MG63 (cell line): ENCODE measurements at regions not wholly inside any gene's neighbourhood (a gene's known extent, or its start where the extent isn't known, plus 50 kb on each side); places are given as distances from the start of the nearest gene placed in this dataset.

ENCODE experiments used
- DNase-seq: peaks from one replicate; pipeline ENCODE4 v3.0.0-alpha.2; 2020
- H3K27me3 ChIP-seq: fragments of 250-450 bp; sonication (Bioruptor Pico); 2 replicates; pipeline ENCODE4 v1.5.1; 2020; ENCODE audit warnings: mild to moderate bottlenecking, moderate library complexity
- H3K36me3 ChIP-seq: fragments of 250-450 bp; sonication (Bioruptor Pico); 2 replicates; pipeline ENCODE4 v1.5.1; 2020; ENCODE audit warnings: mild to moderate bottlenecking, moderate library complexity
- H3K4me3 ChIP-seq: fragments of 250-450 bp; sonication (Bioruptor Pico); 2 replicates; pipeline ENCODE4 v1.5.1; 2020; ENCODE audit warnings: mild to moderate bottlenecking, moderate library complexity
- H3K9me3 ChIP-seq: fragments of 250-450 bp; sonication (Bioruptor Pico); 2 replicates; pipeline ENCODE4 v1.5.1; 2020; ENCODE audit warnings: mild to moderate bottlenecking, moderate library complexity

- no peak for DNase-seq
- Histone ChIP-seq H3K36me3 (no peaks in the 10 kb centered on the region), H3K27me3 (no peaks in the 10 kb centered on the region), H3K4me3 (no peak overlapping the region), H3K9me3 (no peaks in the 10 kb centered on the region)
Measured at GRCh38 chr22:49491221-49491635, 336.4 kb downstream of the BRD1 start.

DNA sequence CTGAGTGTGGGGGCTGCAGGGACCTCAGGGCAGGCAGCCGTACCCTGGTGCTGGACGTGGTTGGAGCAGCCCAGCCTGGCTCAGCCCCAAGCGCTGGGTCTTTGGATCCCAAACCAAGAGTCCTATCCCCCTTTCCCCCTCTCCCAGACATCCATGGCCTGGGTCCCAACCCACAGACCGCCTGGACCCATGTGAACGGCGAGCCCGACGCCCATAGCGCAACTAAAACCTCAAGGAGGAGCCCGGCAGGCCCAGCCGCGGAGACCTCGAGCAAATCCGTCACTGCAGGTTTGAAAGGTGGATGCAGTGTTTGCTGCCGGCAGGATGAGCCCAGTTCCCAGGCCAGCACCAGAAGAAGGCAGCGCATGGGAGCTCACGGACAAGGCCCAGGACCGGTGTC lies 337.0 kb downstream of the BRD1 start:
- Histone ChIP-seq H3K36me3 (no peaks in the 10 kb centered on the region), H3K4me3 (no peak overlapping the region), H3K9me3 (no peaks in the 10 kb centered on the region), H3K27me3 (no peaks in the 10 kb centered on the region)
- DNase-seq, result no peak

GRCh38 chr22:49489821-49490220 lies 337.9 kb downstream of the BRD1 start:
- Histone ChIP-seq H3K36me3 (no peaks in the 10 kb centered on the region), H3K4me3 (no peak overlapping the region), H3K9me3 (no peaks in the 10 kb centered on the region)

DNA sequence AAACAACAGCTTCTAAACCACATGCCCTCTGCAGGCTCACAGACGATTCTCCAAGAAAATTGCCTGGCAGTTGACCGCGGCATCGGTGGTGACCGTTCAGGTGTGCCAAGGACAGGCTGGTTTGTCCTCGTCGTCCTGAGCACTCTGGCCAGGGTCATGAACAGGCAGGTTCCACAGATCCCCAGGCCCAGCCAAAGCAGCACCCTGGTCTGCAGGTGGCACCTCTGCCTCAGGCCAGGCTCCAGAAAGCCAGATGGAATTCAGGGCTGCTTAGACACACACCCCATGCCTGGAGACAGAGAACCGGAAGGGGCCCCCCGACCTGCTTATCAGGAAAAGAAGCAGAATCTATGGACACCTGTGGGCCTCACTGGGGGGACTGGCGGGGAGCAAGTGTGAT lies 338.7 kb downstream of the BRD1 start:
- Histone ChIP-seq H3K27me3 (no peaks in the 10 kb centered on the region; the same call in 1 of the 2 replicates), H3K9me3 (no peaks in the 10 kb centered on the region), H3K4me3 (no peak overlapping the region), H3K36me3 (no peaks in the 10 kb centered on the region)
- DNase-seq, result no peak

More at GRCh38 chr22:49489821-49490220, 337.9 kb downstream of the BRD1 start:
- DNase-seq, result no peak
- no peaks in the 10 kb centered on the region for H3K27me3 ChIP-seq

- peaks cover 4% of the 10 kb centered on the region for H3K27me3 ChIP-seq
- H3K9me3 ChIP-seq, result no peaks in the 10 kb centered on the region
- no peak overlapping the region for H3K4me3 ChIP-seq
- H3K36me3 ChIP-seq, result no peaks in the 10 kb centered on the region
- DNase-seq, result no peak
Measured at GRCh38 chr22:49487950-49488349, 339.7 kb downstream of the BRD1 start.

- Histone ChIP-seq H3K27me3 (peaks cover 21% of the 10 kb centered on the region), H3K36me3 (no peaks in the 10 kb centered on the region), H3K4me3 (no peak overlapping the region), H3K9me3 (no peaks in the 10 kb centered on the region)
- DNase-seq, result no peak
Measured at GRCh38 chr22:49486225-49486624, 341.4 kb downstream of the BRD1 start.

DNA sequence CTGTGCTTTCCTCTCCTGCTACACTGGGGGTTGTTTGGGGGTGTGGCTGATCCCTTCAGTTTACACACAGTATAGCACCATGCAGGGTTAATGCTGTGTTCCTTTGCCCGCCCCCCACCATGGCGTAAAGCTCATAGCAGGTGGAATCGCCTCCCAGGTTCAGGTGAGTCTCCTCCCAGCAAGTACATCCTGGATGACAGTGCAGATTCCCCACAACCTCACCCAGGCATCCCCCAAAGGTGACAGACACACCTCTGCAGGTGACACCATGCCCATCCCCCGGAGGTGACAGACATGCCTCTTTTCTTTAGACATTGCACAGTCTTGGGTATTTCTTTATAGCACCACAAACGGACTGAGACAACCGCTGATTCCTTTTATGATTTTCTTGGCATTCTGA lies 343.7 kb downstream of the BRD1 start:
- no peaks in the 10 kb centered on the region for H3K9me3 ChIP-seq
- no peak for DNase-seq
- no peaks in the 10 kb centered on the region for H3K36me3 ChIP-seq
- no peak overlapping the region for H3K4me3 ChIP-seq
- peaks cover 30% of the 10 kb centered on the region for H3K27me3 ChIP-seq

DNA sequence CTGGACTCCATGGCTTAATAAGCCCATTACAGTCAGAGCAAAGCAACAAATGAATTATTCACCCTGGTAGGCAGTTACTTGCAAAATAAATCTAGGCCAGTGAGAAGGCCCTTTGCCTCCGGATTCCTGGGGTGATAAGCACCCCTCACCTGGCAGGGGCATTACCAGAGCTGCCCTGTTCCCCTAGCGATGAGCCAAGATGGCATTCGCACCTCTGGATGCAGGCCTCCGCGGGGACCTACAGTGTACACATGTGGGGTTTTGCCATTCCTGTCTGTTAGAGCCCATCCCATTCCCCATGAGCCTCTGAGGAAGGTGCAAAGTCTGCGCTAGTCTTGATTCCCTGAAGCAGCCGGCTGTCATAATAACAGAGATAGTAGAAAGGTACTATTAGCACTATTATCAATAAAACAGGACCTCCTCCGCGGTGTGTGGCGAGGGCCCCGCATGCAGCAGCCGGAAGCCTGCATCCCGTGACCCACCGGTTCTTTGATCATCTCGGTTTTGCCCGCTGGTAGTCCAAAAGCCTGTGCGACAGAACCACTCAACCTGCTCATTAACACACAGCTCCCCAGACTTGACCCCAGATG lies 344.3 kb downstream of the BRD1 start:
- Histone ChIP-seq H3K36me3 (no peaks in the 10 kb centered on the region), H3K9me3 (no peaks in the 10 kb centered on the region)
- no peak for DNase-seq

DNA sequence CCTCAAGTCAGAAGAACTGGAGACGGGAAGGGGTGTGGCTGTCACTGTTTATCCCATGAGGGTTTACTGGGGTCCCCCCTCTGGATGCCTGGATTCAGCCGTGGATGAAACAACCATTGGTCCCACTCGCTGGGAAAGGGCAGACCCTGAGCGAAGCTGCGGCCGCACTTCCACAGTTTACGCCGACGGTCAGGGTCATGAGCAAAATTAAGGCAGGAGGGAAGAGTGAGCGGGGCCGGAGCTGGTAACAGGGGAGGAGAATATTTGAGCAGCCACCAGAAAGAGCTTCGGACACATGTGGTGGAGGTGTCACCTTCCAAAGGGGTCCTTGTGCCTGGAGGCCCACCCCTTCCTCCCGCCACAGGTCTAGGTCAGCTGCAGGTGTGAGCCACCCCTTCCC lies 344.9 kb downstream of the BRD1 start:
- Histone ChIP-seq H3K9me3 (no peaks in the 10 kb centered on the region), H3K4me3 (no peak overlapping the region), H3K36me3 (no peaks in the 10 kb centered on the region), H3K27me3 (peaks cover 30% of the 10 kb centered on the region)
- DNase-seq, result no peak

More for the DNA sequence above, 344.3 kb downstream of the BRD1 start:
- no peak overlapping the region for H3K4me3 ChIP-seq
- H3K27me3 ChIP-seq, result peaks cover 30% of the 10 kb centered on the region

DNA sequence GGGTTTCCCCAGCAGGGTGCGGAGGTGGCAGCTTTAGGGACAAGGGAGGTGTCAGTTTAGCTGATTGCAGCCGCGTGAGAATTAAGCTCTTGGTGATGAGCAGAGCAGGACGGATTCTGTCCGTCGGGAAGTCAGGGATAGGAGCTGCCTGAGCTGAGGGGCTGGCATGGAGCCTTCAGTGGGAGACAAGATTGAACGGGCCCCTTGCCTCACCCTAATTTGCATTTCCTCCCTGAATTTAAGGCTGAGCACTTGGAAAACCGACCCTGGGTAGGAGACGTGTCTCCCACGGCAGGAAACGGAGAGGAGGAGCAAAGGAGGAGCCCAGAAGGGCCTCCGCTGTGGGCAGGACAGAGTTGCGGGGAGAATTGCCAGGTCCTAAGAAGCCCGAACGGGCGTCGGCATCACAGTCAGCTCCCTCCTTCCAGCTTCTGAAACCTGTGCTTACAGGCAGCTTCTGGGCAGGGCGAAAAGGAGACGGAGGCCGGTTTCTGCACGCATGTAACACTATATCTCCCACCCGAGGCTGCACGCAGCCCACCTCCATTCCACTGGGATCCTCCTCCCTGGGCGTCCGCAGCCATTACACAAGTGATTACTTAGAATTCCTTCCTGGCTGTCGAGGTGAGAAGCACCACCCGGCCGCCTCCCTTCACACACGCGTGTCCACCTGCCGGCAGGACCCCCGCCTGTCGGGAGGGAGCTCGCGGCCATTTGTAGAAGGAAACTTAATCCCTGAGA lies 345.8 kb downstream of the BRD1 start:
- Histone ChIP-seq H3K9me3 (no peaks in the 10 kb centered on the region), H3K27me3 (peaks cover 30% of the 10 kb centered on the region), H3K36me3 (no peaks in the 10 kb centered on the region), H3K4me3 (no peak overlapping the region)
- no peak for DNase-seq

- H3K36me3 ChIP-seq, result no peaks in the 10 kb centered on the region
- DNase-seq, result no peak
- H3K27me3 ChIP-seq, result peaks cover 30% of the 10 kb centered on the region
- no peaks in the 10 kb centered on the region for H3K9me3 ChIP-seq
- H3K4me3 ChIP-seq, result no peak overlapping the region
Measured at GRCh38 chr22:49480896-49481658, 346.6 kb downstream of the BRD1 start.

- H3K4me3 ChIP-seq, result no peak overlapping the region
- DNase-seq, result no peak
- H3K27me3 ChIP-seq, result peaks cover 35% of the 10 kb centered on the region
- H3K36me3 ChIP-seq, result no peaks in the 10 kb centered on the region
- H3K9me3 ChIP-seq, result no peaks in the 10 kb centered on the region
Measured at GRCh38 chr22:49480331-49480730, 347.3 kb downstream of the BRD1 start.

GRCh38 chr22:49479566-49479965 lies 348.1 kb downstream of the BRD1 start:
- Histone ChIP-seq H3K27me3 (peaks cover 43% of the 10 kb centered on the region), H3K4me3 (no peak overlapping the region), H3K9me3 (no peaks in the 10 kb centered on the region), H3K36me3 (no peaks in the 10 kb centered on the region)
- no peak for DNase-seq

DNA sequence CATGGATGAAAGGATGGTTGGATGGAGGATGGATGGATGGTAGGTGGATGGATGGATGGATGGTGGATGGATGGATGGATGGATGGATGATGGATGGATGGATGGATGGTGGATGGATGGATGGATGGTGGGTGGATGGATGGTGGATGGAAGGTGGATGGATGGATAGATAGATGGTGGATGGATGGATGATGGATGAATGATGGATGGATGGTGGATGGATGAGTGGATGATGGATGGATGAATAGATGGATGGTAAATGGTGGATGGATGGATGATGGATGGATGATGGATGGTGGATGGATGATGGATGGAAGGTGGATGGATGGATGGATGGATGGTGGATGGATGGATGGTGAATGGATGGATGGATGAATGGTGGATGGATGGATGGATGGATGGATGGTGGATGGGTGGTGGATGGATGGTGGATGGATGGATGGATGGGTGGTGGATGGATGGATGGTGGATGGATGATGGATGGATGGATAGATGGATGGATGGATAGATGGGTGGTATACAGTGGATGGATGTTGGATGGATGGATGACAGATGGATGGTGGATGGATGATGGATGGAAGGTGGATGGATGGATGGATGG lies 350.8 kb downstream of the BRD1 start:
- no peaks in the 10 kb centered on the region for H3K36me3 ChIP-seq
- no peak for DNase-seq
- no peaks in the 10 kb centered on the region for H3K9me3 ChIP-seq
- no peak overlapping the region for H3K4me3 ChIP-seq
- H3K27me3 ChIP-seq, result peaks cover 44% of the 10 kb centered on the region

DNA sequence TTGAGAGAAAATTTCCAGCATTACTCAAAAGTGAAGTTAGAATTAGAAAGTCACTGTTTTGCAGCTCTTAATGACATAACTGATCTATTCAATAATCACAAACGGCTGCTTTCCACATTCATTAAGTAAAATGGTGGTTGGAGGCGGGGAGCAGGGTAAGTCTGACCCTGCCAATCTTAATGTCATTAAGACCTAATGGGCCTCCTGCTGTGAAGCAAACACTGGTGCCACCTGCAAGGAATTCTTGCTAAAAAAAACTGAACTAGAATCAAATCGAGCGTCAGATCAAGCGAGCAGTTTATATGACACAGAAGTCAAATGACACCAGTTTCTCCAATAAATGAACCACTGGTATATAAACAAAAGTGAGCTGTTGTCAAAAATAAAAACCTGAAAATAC lies 351.5 kb downstream of the BRD1 start:
- H3K4me3 ChIP-seq, result no peak overlapping the region
- no peak for DNase-seq
- H3K36me3 ChIP-seq, result no peaks in the 10 kb centered on the region
- peaks cover 37% of the 10 kb centered on the region for H3K27me3 ChIP-seq
- no peaks in the 10 kb centered on the region for H3K9me3 ChIP-seq

GRCh38 chr22:49475253-49475652 lies 352.4 kb downstream of the BRD1 start:
- no peaks in the 10 kb centered on the region for H3K9me3 ChIP-seq
- H3K4me3 ChIP-seq, result no peak overlapping the region
- peaks cover 33% of the 10 kb centered on the region for H3K27me3 ChIP-seq
- no peaks in the 10 kb centered on the region for H3K36me3 ChIP-seq
- no peak for DNase-seq

DNA sequence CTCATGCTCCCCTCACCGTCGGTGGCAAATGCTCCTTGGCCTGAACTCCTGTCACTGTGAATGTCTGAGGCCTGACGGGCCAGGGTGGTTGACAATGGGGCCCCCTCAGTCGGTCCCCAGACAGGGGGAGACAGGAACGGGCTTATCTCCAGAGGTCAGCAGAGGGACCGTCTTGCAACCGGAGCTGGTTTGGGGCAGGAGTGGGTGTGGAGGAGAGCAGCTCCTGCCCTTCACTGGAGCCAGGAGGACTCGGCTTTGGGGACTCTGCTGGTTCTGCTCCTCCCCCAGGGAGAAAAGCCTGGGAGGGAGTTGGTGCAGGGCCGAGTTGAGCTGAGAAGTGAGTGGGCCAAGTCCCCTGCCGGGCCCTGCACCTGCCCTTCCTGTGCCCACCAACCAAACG lies 354.4 kb downstream of the BRD1 start:
- H3K27me3 ChIP-seq, result peaks cover 39% of the 10 kb centered on the region
- no peaks in the 10 kb centered on the region for H3K9me3 ChIP-seq
- no peaks in the 10 kb centered on the region for H3K36me3 ChIP-seq
- H3K4me3 ChIP-seq, result no peak overlapping the region
- DNase-seq, result no peak
